ENCODE measurements at regions not wholly inside any gene's neighbourhood (a gene's known extent, or its start where the extent isn't known, plus 50 kb on each side); places are given as distances from the start of the nearest gene placed in this dataset.

GRCh38 chr3:62992520-62992919 is 117.3 kb upstream of the CADPS start:
- TF ChIP-seq POGK (CRISPR knock-in tag; conservative IDR thresholded peaks at IDR 0.05): no peak
- TF ChIP-seq ZNF704 (CRISPR knock-in tag; IDR thresholded peaks at IDR 0.05; ENCODE audit: borderline replicate concordance): no peak
- no peak for TF ChIP-seq ZNF121 (CRISPR knock-in tag; IDR thresholded peaks at IDR 0.05)
- no peak for TF ChIP-seq POLR2AphosphoS2 (IDR thresholded peaks at IDR 0.05; ENCODE audit: low read depth, low read length)
- no peak for TF ChIP-seq AFF4 (CRISPR knock-in tag; IDR thresholded peaks at IDR 0.05)
- no peak for TF ChIP-seq EZH2 (conservative IDR thresholded peaks at IDR 0.05; ENCODE audit: low read depth, low read length)
- TF ChIP-seq ZNF747 (CRISPR knock-in tag; IDR thresholded peaks at IDR 0.05; ENCODE audit: borderline replicate concordance): no peak
- no peak for TF ChIP-seq SRSF1 (optimal IDR thresholded peaks at IDR 0.05; ENCODE audit: low read depth, low read length)
- no peak for TF ChIP-seq GPBP1L1 (CRISPR knock-in tag; IDR thresholded peaks at IDR 0.05)
- no peak for TF ChIP-seq SUZ12 (IDR thresholded peaks at IDR 0.05; ENCODE audit: low read depth, low read length)
- no peak for TF ChIP-seq ZNF280B (CRISPR knock-in tag; IDR thresholded peaks at IDR 0.05; ENCODE audit: borderline replicate concordance)
- no peak for TF ChIP-seq CTCF (CRISPR knock-in tag; IDR thresholded peaks at IDR 0.05)
